H9 (cell line): ENCODE measurements at regions not wholly inside any gene's neighbourhood (a gene's known extent, or its start where the extent isn't known, plus 50 kb on each side); places are given as distances from the start of the nearest gene placed in this dataset.

Experiments
- DNase-seq: peaks from one replicate; pipeline ENCODE4 v3.0.0-alpha.2; 2017
- H2AFZ ChIP-seq: one replicate; pipeline ENCODE4 v1.6.1; 2013; ENCODE audit warnings: mild to moderate bottlenecking, low read length, control low read depth, moderate library complexity
- H2AK5ac ChIP-seq: 2 replicates; pipeline ENCODE4 v1.6.1; 2013; ENCODE audit warnings: low read length, control low read depth, mixed read lengths; ENCODE audit not compliant: insufficient read length
- H2BK120ac ChIP-seq: one replicate; pipeline ENCODE4 v1.6.1; 2013; ENCODE audit warnings: low read depth, mild to moderate bottlenecking, low read length, control low read depth, inconsistent platforms; ENCODE audit not compliant: poor library complexity, severe bottlenecking
- H2BK12ac ChIP-seq: 2 replicates; pipeline ENCODE4 v1.6.1; 2013; ENCODE audit warnings: low read length, control low read depth, mixed read lengths, low read depth; ENCODE audit not compliant: insufficient read length
- H2BK15ac ChIP-seq: 2 replicates; pipeline ENCODE4 v1.6.1; 2013; ENCODE audit warnings: low read depth, low read length, control low read depth
- H2BK20ac ChIP-seq: one replicate; pipeline ENCODE4 v1.6.1; 2013; ENCODE audit warnings: low read depth, mild to moderate bottlenecking, low read length, control low read depth, inconsistent platforms; ENCODE audit not compliant: poor library complexity, severe bottlenecking
- H2BK5ac ChIP-seq: 2 replicates; pipeline ENCODE4 v1.6.1; 2013; ENCODE audit warnings: low read length, control low read depth, mixed read lengths; ENCODE audit not compliant: insufficient read length
- H3K14ac ChIP-seq: 2 replicates; pipeline ENCODE4 v1.6.1; 2013; ENCODE audit warnings: low read length, control low read depth; ENCODE audit not compliant: insufficient read depth
- H3K18ac ChIP-seq: 2 replicates; pipeline ENCODE4 v1.6.1; 2013; ENCODE audit warnings: low read depth, mild to moderate bottlenecking, mixed read lengths, low read length, control low read depth; ENCODE audit not compliant: insufficient read length
- H3K23ac ChIP-seq: 2 replicates; pipeline ENCODE4 v1.6.1; 2013; ENCODE audit warnings: low read length, control low read depth, mixed read lengths, low read depth; ENCODE audit not compliant: insufficient read length
- H3K23me2 ChIP-seq: 2 replicates; pipeline ENCODE4 v1.6.1; 2013; ENCODE audit warnings: low read depth, mild to moderate bottlenecking, mixed read lengths, low read length, control low read depth; ENCODE audit not compliant: insufficient read length, poor library complexity, severe bottlenecking
- H3K27ac ChIP-seq: 2 replicates; pipeline ENCODE4 v1.5.1; 2013; ENCODE audit warnings: low read length, control low read depth, mixed read lengths, low read depth; ENCODE audit not compliant: insufficient read length
- H3K27me3 ChIP-seq: 2 replicates; pipeline ENCODE4 v1.6.1; 2013; ENCODE audit warnings: low read length, control low read depth, inconsistent platforms; ENCODE audit not compliant: insufficient read depth
- H3K4ac ChIP-seq: 2 replicates; pipeline ENCODE4 v1.6.1; 2013; ENCODE audit warnings: low read depth, mild to moderate bottlenecking, control low read depth, inconsistent platforms, low read length, moderate library complexity
- H3K4me1 ChIP-seq: 2 replicates; pipeline ENCODE4 v1.6.1; 2013; ENCODE audit warnings: low read length, control low read depth, inconsistent platforms; ENCODE audit not compliant: insufficient read depth
- H3K4me2 ChIP-seq: 2 replicates; pipeline ENCODE4 v1.6.1; 2013; ENCODE audit warnings: low read length, control low read depth, mixed read lengths; ENCODE audit not compliant: insufficient read length, insufficient read depth
- H3K56ac ChIP-seq: 2 replicates; pipeline ENCODE4 v1.6.1; 2013; ENCODE audit warnings: low read depth, mild to moderate bottlenecking, mixed read lengths, low read length, control low read depth; ENCODE audit not compliant: insufficient read length
- H3K79me1 ChIP-seq: 2 replicates; pipeline ENCODE4 v1.6.1; 2013; ENCODE audit warnings: low read depth, mild to moderate bottlenecking, moderate library complexity, low read length, control low read depth, inconsistent platforms; ENCODE audit not compliant: insufficient read depth, poor library complexity, severe bottlenecking
- H3K79me2 ChIP-seq: 2 replicates; pipeline ENCODE4 v1.6.1; 2013; ENCODE audit warnings: low read length, control low read depth, inconsistent platforms; ENCODE audit not compliant: insufficient read depth
- H3K9ac ChIP-seq: 2 replicates; pipeline ENCODE4 v1.6.1; 2013; ENCODE audit warnings: low read length, control low read depth, mixed read lengths; ENCODE audit not compliant: insufficient read length; ENCODE audit errors: extremely low read depth
- H3K9me3 ChIP-seq: one replicate; pipeline ENCODE4 v1.6.1; 2013; ENCODE audit warnings: low read depth, low read length, inconsistent platforms; ENCODE audit not compliant: control insufficient read depth
- H3T11ph ChIP-seq: one replicate; pipeline ENCODE4 v1.6.1; 2013; ENCODE audit warnings: mild to moderate bottlenecking, low read length, control low read depth, inconsistent platforms
- H4K20me1 ChIP-seq: one replicate; pipeline ENCODE4 v1.6.1; 2013; ENCODE audit not compliant: control insufficient read depth, insufficient read length, insufficient read depth
- H4K5ac ChIP-seq: 2 replicates; pipeline ENCODE4 v1.6.1; 2013; ENCODE audit warnings: low read depth, mild to moderate bottlenecking, mixed read lengths, low read length, control low read depth; ENCODE audit not compliant: insufficient read length
- H4K8ac ChIP-seq: replicated peaks from 2 replicates; pipeline ENCODE4 v1.6.1; 2013; ENCODE audit warnings: low read length, control low read depth, mixed read lengths, low read depth; ENCODE audit not compliant: insufficient read length
- H4K91ac ChIP-seq: 2 replicates; pipeline ENCODE4 v1.6.1; 2013; ENCODE audit warnings: low read depth, mild to moderate bottlenecking, moderate library complexity, mixed read lengths, low read length, control low read depth; ENCODE audit not compliant: insufficient read length
- H3K27ac Mint-ChIP-seq, 3 experiments: 2 replicates in 2 of 3; 3 replicates in 1 of 3; pipeline ENCODE4 v1.8.0; 2020 to 2021; ENCODE audit warnings: mixed read lengths in 3 of 3, mild to moderate bottlenecking in 1 of 3, moderate library complexity in 1 of 3
- H3K27me3 Mint-ChIP-seq: 2 replicates; pipeline ENCODE4 v1.8.0; 2021; ENCODE audit warnings: low read depth, mild to moderate bottlenecking, moderate library complexity, mixed read lengths
- H3K36me3 Mint-ChIP-seq, 3 experiments: 2 replicates in 2 of 3; 3 replicates in 1 of 3; pipeline ENCODE4 v1.8.0; 2020 to 2021; ENCODE audit warnings: low read depth in 3 of 3, mixed read lengths in 3 of 3; ENCODE audit not compliant: insufficient read depth in 1 of 3
- H3K4me1 Mint-ChIP-seq, 2 experiments: 2 replicates each; pipeline ENCODE4 v1.8.0; 2020; ENCODE audit warnings: mixed read lengths in 2 of 2
- H3K4me3 Mint-ChIP-seq, 2 experiments: 2 replicates in 1 of 2; 3 replicates in 1 of 2; pipeline ENCODE4 v1.8.0; 2020 to 2021; ENCODE audit warnings: mild to moderate bottlenecking in 2 of 2, mixed read lengths in 2 of 2, moderate library complexity in 1 of 2
- H3K9me3 Mint-ChIP-seq, 2 experiments: 2 replicates in 1 of 2; 3 replicates in 1 of 2; pipeline ENCODE4 v1.8.0; 2020; ENCODE audit warnings: mild to moderate bottlenecking in 2 of 2, mixed read lengths in 2 of 2, moderate library complexity in 1 of 2
- CTCF ChIP-seq: fragments of 200-600 bp; sonication (generic); conservative IDR thresholded peaks from 3 replicates; pipeline ENCODE4 v1.8.0; 2021; ENCODE audit warnings: antibody characterized with exemption, mild to moderate bottlenecking
- WGBS: extraction: QIAGEN DNeasy Blood & Tissue Kit; methylation state at CpG from one replicate; pipeline ENCODE4 v1.1.7; 2013; ENCODE audit warnings: missing lambda C conversion rate, low lambda C conversion rate, mixed read lengths; ENCODE audit not compliant: insufficient read length; ENCODE audit errors: extremely low coverage; 5-methylcytosine and 5-hydroxymethylcytosine counted together

GRCh38 chr5:89425062-89425461, 542.1 kb upstream of the MEF2C start:
- Mint-ChIP-seq H3K36me3 (peaks cover 0 to 9% (median 4%) of the 10 kb centered on the region in 3 experiments; a peak in 3 of 7 replicates), H3K4me1 (peaks cover 2 to 3% of the 10 kb centered on the region in 2 experiments; a peak in 3 of 4 replicates), H3K9me3 (peaks cover 0 to 4% of the 10 kb centered on the region in 2 experiments; a peak in 3 of 5 replicates), H3K4me3 (no peak overlapping the region), H3K27me3 (no peaks in the 10 kb centered on the region), H3K27ac (no peak overlapping the region)
- Histone ChIP-seq H3K23me2 (no peaks in the 10 kb centered on the region), H2BK15ac (no peak overlapping the region), H2BK12ac (no peak overlapping the region), H3K9ac (no peak overlapping the region), H3K79me1 (no peaks in the 10 kb centered on the region), H2BK5ac (no peak overlapping the region), H3K4me2 (no peak overlapping the region), H3K23ac (no peak overlapping the region), H3K56ac (no peak overlapping the region), H2BK20ac (no peak overlapping the region), H3K27ac (no peak overlapping the region), H3K4me1 (no peaks in the 10 kb centered on the region), H2AK5ac (no peak overlapping the region), H2AFZ (no peak overlapping the region), H3K9me3 (no peaks in the 10 kb centered on the region), H3K14ac (no peak overlapping the region), H4K5ac (no peak overlapping the region), H2BK120ac (no peak overlapping the region), H4K20me1 (no peaks in the 10 kb centered on the region), H3T11ph (no peak overlapping the region), H4K8ac (no peak overlapping the region), H3K4ac (no peak overlapping the region), H4K91ac (no peak overlapping the region), H3K27me3 (no peaks in the 10 kb centered on the region), H3K79me2 (no peaks in the 10 kb centered on the region), H3K18ac (no peak overlapping the region)
- WGBS, result no CpG with 5 or more reads among the region's 3 CpGs
- DNase-seq, result no peak
- TF ChIP-seq CTCF, result no peak
